ENCODE measurements at regions not wholly inside any gene's neighbourhood (a gene's known extent, or its start where the extent isn't known, plus 50 kb on each side); places are given as distances from the start of the nearest gene placed in this dataset.

GRCh38 chr6:150735341-150735851, 130.1 kb upstream of the MTHFD1L start:
- TF ChIP-seq CTCF (IDR thresholded peaks at IDR 0.05) (no peak), POLR2A (IDR thresholded peaks at IDR 0.05) (no peak)
